Naive thymus-derived CD8-positive, alpha-beta T cell (primary cell): ENCODE measurements at regions not wholly inside any gene's neighbourhood (a gene's known extent, or its start where the extent isn't known, plus 50 kb on each side); places are given as distances from the start of the nearest gene placed in this dataset.
"Not testable (repeated sequence)": the region's sequence is repeated elsewhere in the genome, so short reads cannot be mapped to it uniquely, and the experiment has no call there.

ENCODE experiments used
- ATAC-seq, 2 donors: fragments of 150-1000 bp; cut with Tn5 transposase in 1 of 2; sonication (Bioruptor Pico), chemical (Tn5 transposase) in 1 of 2; 1 replicate in 1 of 2; 2 replicates in 1 of 2; pipeline ENCODE4 v1.10.0; 2021; ENCODE audit warnings: mild to moderate bottlenecking in 2 of 2, moderate library complexity in 2 of 2
- POLR2A ChIA-PET: fragments of 350-600 bp; sonication (Branson Sonifier 250); formaldehyde crosslinking; loops from one replicate; lab custom pipeline; 2021; ENCODE audit warnings: antibody characterized with exemption; lab: Charles Lee
- DNase-seq, 10 donors: peaks; one replicate each; pipeline versions ENCODE4 v3.0.0 to v3.0.0-alpha.2; 2020 to 2022
- H3K27ac Mint-ChIP-seq, 10 donors: one replicate each; pipeline ENCODE4 v1.8.0; 2020 to 2022; ENCODE audit warnings: mild to moderate bottlenecking in 10 of 10, mixed read lengths in 10 of 10, moderate library complexity in 4 of 10, inconsistent platforms in 1 of 10
- H3K27me3 Mint-ChIP-seq, 5 donors: one replicate each; pipeline ENCODE4 v1.8.0; 2021 to 2022; ENCODE audit warnings: mixed read lengths in 5 of 5
- H3K36me3 Mint-ChIP-seq, 3 donors: one replicate each; pipeline ENCODE4 v1.8.0; 2020 to 2022; ENCODE audit warnings: mixed read lengths in 3 of 3, mild to moderate bottlenecking in 2 of 3, inconsistent platforms in 1 of 3
- H3K4me1 Mint-ChIP-seq, 4 donors: one replicate each; pipeline ENCODE4 v1.8.0; 2021 to 2022; ENCODE audit warnings: mixed read lengths in 4 of 4
- H3K4me3 Mint-ChIP-seq, 10 donors: one replicate each; pipeline ENCODE4 v1.8.0; 2020 to 2022; ENCODE audit warnings: mild to moderate bottlenecking in 10 of 10, mixed read lengths in 10 of 10, moderate library complexity in 6 of 10, inconsistent platforms in 1 of 10
- H3K9me3 Mint-ChIP-seq, 9 donors: one replicate each; pipeline ENCODE4 v1.8.0; 2020 to 2022; ENCODE audit warnings: mixed read lengths in 9 of 9, mild to moderate bottlenecking in 3 of 9, inconsistent platforms in 1 of 9, moderate library complexity in 1 of 9

DNA sequence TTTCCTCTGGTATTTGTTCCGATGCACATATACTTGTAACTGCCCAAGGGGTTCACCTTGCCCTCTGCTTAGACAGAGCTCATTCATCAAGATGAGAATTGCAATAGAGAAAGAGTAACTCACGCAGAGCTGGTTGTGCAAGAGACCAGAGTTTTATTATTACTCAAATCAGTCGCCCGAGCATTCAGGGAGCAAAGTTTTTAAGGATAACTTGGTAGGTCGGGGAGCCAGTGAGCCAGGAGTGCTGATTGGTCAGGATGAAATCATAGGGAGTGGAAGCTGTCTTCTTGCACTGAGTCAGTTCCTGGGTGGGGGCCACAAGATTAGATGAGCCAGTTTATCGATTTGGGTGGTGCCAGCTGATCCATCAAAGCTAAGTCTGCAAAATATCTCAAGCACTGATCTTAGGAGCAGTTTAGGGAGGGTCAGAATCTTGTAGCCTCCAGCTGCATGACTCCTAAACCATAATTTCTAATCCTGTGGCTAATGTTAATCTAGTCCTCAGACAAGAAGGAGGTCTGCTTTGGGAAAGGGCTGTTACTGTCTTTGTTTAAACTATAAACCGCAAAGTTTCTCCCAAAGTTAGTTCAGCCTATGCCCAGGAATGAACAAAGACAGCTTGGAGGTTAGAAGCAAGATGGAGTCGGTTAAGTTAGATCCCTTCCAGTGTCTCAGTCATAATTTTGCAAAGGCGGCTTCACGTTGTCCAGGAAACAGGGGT, 97.9 kb downstream of the TEX35 start:
- ATAC-seq, H3K4me3 Mint-ChIP-seq, DNase-seq, H3K27me3 Mint-ChIP-seq, POLR2A ChIA-PET, H3K9me3 Mint-ChIP-seq, H3K36me3 Mint-ChIP-seq: not testable (repeated sequence)
- peaks cover 0 to 38% (median 0%) of the 10 kb centered on the region in 4 donors for H3K4me1 Mint-ChIP-seq
- H3K27ac Mint-ChIP-seq, result peak overlapping the region in 1 of 10 donors; percentile 65

DNA sequence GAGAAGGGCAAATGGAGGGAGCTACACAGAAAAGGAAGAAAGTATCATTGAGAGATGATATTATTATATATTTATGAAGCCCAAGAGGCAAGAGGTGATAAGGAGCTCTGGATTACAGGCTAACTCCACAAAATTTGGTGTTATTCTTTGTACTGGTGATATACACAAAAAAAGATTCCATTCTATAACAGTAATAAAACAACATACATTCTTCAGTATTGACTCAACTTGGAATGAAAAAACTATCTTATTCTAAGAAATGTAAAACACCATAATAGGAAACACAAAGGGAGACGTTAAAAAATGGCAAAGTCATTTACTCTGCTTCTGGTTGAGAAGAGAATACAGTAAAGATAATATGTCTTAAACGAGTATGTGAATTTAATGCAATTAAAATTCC, 99.4 kb downstream of the TEX35 start:
- Mint-ChIP-seq H3K27me3 (peaks cover 0 to 4% (median 2%) of the 10 kb centered on the region in 5 donors), H3K4me1 (peaks cover 0 to 25% (median 0%) of the 10 kb centered on the region in 4 donors), H3K27ac (no peak overlapping the region), H3K9me3 (no peaks in the 10 kb centered on the region), H3K4me3 (no peak overlapping the region), H3K36me3 (no peaks in the 10 kb centered on the region)
- POLR2A ChIA-PET, result no interaction called here
- DNase-seq, result no peak
- no peak for ATAC-seq

DNA sequence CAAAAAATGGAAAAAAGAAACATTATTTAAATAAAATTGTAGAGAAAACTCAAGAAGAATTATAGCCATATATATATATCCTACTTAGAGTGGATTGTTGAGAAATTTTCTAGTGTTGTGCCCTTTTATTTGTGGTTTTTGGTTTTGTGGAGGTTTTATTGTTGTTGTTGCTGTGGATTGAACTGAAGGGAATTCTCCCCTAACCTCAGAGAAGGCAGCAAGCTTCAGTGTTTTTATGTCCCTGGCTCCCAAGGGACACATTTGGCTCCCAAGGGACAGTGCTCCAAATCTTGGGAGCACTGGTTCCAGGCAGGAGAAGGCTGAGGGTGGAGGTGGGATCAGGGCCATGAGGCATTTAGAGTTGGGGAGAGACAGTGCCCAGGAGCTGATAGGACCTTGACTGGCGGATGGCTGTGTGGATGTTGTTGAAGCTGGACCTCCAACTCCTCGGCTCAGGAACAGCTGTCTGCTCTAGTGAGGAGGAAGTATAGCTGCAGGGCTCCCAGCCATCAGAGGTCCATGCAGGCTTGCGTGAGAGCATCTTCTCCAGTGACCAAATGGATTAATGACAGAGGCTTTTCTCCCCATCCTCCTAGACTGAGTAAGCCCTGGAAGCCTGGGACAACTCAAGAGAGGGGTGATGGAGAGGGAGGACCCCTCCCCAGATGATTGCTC, 100.5 kb downstream of the TEX35 start:
- Mint-ChIP-seq H3K27ac (no peak overlapping the region), H3K9me3 (no peaks in the 10 kb centered on the region), H3K36me3 (no peaks in the 10 kb centered on the region), H3K27me3 (peaks cover 1 to 9% (median 5%) of the 10 kb centered on the region in 5 donors), H3K4me3 (no peak overlapping the region), H3K4me1 (peaks cover 0 to 14% (median 0%) of the 10 kb centered on the region in 4 donors)
- ATAC-seq (no peak), DNase-seq (no peak)
- POLR2A ChIA-PET, result no interaction called here

DNA sequence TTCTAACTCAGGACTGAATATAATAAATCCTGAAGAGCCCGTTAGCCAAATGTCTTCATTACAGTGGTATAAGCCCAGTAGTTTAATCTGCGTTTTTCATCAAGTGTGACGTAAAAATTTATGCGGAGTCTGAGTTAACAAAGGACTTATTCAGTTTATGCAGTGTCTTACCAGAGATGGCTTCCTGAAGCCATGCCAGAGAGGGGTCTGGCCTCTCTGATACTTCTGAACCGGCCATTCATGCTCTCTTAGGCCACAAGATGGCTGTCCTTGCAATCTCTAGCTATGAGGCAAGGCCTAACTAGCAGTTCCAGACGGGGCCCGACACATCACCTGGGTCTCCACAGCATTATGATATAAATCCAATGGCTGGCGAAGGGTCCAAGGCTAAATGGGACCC, 101.4 kb downstream of the TEX35 start:
- Mint-ChIP-seq H3K36me3 (no peaks in the 10 kb centered on the region), H3K4me1 (peaks cover 0 to 9% (median 0%) of the 10 kb centered on the region in 4 donors), H3K9me3 (no peaks in the 10 kb centered on the region), H3K27ac (no peak overlapping the region), H3K4me3 (no peak overlapping the region), H3K27me3 (peaks cover 1 to 17% (median 9%) of the 10 kb centered on the region in 5 donors)
- DNase-seq (no peak), ATAC-seq (no peak)
- POLR2A ChIA-PET, result no interaction called here

DNA sequence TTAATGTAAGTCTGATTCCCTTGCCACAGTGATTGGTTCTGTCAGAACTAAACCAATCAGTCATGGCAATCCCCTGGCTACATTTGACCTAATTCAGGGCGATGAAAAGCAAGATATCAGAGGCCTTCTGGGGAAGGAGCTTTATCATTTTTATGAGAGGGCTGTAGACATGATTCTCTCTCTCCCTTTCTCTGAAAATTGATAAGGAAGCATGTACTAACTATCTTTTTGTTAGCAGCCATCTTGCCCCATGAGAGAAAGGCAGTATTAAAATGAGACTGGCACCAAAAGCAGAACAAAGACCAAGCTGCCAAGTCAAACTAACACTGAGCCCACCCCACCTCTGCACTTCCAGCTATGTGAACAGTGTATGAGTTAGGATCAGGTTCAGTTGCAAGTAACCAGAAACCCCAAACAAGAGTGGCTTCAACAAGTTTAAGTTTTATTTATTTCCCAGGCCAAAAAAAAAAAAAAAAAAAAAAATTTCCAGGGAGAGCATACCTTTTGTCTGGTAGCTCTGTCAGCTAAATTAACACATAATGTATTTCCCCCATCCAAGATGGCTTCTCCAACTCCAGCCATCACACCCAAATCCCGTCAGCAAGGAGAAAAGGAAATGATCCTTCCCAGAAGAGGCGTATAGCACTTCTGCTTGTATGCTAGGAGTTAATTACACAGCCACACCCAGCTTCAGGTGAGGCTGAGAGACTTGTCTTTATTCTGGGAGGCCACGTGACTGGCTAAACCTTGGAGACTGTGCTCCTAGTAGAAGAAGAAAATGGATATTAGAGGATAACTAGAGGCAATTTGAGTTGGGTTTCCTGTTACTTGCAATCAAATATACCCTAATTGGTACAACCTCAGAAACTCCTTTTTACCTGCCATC, 105.8 kb upstream of the RALGPS2 start:
- Mint-ChIP-seq H3K4me1 (peaks cover 0 to 9% (median 0%) of the 10 kb centered on the region in 4 donors), H3K36me3 (no peaks in the 10 kb centered on the region), H3K27me3 (peaks cover 1 to 20% (median 9%) of the 10 kb centered on the region in 5 donors), H3K4me3 (no peak overlapping the region), H3K27ac (no peak overlapping the region), H3K9me3 (peaks cover 0 to 9% (median 0%) of the 10 kb centered on the region in 9 donors)
- no peak for ATAC-seq
- DNase-seq, result no peak
- POLR2A ChIA-PET, result interaction anchor here (0.6 kb wide), 1 partner anchor 25 kb away, joined by 3 read pairs; no protein-coding TSS in a partner anchor

DNA sequence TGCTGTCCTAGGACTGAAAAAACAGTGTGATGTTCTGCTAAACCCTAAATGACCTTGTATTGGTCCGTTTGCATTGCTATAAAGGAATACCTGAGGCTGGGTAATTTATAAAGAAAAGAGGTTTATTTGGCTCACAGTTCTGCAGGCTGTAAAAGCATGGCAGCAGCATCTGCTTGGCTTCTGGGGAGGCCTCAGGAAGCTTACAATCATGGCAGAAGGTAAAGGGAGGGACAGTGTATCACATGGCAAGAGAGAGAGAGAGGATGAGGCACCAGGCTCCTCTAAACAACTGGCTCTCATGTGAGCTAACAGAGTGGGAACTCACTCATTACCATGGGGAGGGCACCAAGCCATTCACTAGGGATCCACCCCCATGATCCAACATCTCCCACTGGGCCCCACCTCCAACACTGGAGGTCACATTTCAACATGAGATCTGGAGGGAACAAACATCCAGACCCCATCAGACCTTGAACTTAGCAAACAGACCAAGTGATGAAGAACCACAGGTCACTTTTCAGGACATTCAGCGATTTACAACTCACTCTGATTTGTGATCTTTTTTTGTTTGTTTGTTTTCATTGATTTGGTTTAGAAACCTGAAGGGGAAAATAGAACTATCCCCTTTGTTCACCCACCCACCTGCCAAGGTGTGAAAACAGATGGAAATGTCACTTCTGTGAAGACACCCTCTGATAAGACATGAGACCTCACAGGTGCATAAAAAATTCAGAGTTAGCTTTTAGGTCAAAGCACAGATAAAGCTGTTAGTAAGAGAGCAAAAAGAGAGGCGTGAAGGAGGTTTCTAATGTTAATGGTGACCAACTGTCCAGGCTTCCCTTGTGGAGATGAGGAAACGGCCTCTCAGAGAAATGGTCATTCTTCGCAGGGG, 104.2 kb upstream of the RALGPS2 start:
- POLR2A ChIA-PET, result no interaction called here
- Mint-ChIP-seq H3K27me3 (peaks cover 1 to 31% (median 12%) of the 10 kb centered on the region in 5 donors), H3K9me3 (peaks cover 0 to 9% (median 0%) of the 10 kb centered on the region in 9 donors), H3K36me3 (no peaks in the 10 kb centered on the region), H3K4me3 (no peak overlapping the region), H3K27ac (peak overlapping the region in 1 of 10 donors; percentile 34), H3K4me1 (peaks cover 0 to 8% (median 0%) of the 10 kb centered on the region in 4 donors)
- DNase-seq, result no peak
- ATAC-seq, result no peak

DNA sequence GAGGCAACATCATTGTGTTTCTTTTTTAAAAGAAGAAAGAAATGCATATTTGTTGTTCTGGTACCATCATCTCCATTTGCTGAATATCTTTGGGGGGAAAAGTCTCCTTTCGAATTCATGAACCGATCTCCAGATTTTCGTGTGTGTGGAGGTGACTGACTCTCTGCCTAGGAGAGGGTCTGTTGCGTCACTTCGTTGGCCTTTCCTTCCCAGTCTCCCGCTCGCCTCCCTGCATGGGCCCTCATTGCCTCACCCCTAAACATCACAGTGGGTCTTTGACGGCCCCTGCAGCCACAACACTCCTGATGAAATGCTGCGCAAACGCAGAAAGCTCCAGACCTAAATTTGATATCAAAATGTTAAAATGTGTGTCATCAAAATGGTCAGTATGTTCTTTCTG, 103.2 kb upstream of the RALGPS2 start:
- Mint-ChIP-seq H3K9me3 (peaks cover 0 to 9% (median 0%) of the 10 kb centered on the region in 9 donors), H3K4me3 (no peak overlapping the region), H3K4me1 (peaks cover 0 to 9% (median 0%) of the 10 kb centered on the region in 4 donors), H3K36me3 (no peaks in the 10 kb centered on the region), H3K27me3 (peaks cover 3 to 31% (median 12%) of the 10 kb centered on the region in 5 donors), H3K27ac (no peak overlapping the region)
- ATAC-seq, result no peak
- POLR2A ChIA-PET, result no interaction called here
- DNase-seq, result no peak

DNA sequence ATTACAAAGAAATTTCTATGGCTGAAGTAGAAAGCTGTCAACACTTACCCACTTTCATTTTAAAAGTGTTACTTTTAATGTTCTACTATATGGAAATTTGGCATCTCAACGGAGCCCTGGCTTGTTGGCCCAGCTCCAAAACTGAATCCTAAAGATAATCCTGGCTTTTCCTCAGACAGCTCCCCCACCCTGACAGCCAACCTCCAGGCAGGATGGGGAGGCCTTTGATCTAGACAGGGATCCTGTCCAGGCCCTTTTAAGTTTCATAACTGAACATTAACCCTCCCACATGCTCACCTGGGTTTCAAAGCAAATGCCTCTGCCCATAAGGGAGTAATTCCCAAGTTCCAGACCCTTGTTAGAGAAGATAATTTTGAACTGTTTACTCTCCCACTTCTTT, 99.3 kb upstream of the RALGPS2 start:
- DNase-seq (no peak), ATAC-seq (no peak)
- no peak overlapping the region for H3K4me3 Mint-ChIP-seq
- H3K9me3 Mint-ChIP-seq, result peaks cover 0 to 3% (median 0%) of the 10 kb centered on the region in 9 donors
- H3K4me1 Mint-ChIP-seq, result peaks cover 0 to 3% (median 0%) of the 10 kb centered on the region in 4 donors
- no peaks in the 10 kb centered on the region for H3K36me3 Mint-ChIP-seq
- H3K27ac Mint-ChIP-seq, result no peak overlapping the region
- POLR2A ChIA-PET, result no interaction called here
- peaks cover 2 to 18% (median 3%) of the 10 kb centered on the region in 5 donors for H3K27me3 Mint-ChIP-seq

DNA sequence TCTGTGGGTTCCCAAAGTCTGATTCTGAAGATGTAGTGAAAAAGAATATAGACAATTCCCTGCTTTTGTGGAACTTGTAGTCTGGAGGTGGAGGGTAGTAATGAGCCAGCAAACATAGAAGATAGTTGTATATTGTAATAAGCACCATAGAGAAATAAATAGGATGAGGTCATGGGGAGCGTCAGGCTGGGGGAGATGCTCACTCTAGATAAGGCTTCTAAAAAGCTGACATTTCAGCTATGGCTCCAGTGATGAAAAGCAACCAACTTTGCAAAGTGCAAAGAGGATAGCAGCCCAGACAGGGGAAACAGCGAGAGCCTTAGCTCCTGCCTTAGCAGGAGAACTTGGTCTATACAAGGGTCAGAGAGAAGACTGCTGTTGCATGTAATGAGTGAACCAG, 98.0 kb upstream of the RALGPS2 start:
- Mint-ChIP-seq H3K4me1 (peaks cover 0 to 3% (median 0%) of the 10 kb centered on the region in 4 donors), H3K4me3 (no peak overlapping the region), H3K36me3 (no peaks in the 10 kb centered on the region), H3K27ac (no peak overlapping the region), H3K27me3 (peaks cover 2 to 18% (median 3%) of the 10 kb centered on the region in 5 donors), H3K9me3 (no peaks in the 10 kb centered on the region)
- no peak for ATAC-seq
- POLR2A ChIA-PET, result no interaction called here
- no peak for DNase-seq

DNA sequence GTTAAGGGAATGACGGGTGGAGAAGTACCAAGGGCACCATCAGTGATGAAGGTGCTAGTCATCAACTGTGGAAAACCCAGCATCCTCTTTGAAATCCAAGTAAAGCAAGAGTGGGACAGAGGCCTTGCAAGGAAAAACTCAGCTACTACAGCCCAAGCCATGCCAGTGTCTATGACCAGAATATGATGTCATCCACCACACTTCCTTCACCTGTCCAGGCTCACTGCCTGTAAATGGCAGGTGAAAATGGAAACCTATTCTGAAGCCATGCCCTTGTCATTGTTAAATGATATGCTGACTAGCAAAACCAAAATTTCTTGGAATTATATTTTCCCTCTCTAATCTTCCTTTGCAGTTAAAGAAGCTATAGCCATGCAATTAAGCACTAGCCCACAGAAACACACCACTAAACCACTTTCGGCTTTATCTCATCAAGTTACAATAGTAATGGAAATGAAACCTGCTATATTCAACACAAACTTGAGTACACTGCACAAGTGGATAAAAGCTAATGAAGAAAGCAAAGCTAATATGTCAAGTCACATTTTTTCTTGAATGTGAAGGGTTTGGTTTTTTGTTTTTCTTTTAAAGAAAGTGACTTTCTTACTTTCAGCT, 96.3 kb upstream of the RALGPS2 start:
- Mint-ChIP-seq H3K9me3 (no peaks in the 10 kb centered on the region), H3K36me3 (no peaks in the 10 kb centered on the region), H3K4me1 (peaks cover 0 to 3% (median 0%) of the 10 kb centered on the region in 4 donors), H3K4me3 (no peak overlapping the region), H3K27ac (no peak overlapping the region), H3K27me3 (peaks cover 2 to 18% (median 4%) of the 10 kb centered on the region in 5 donors)
- ATAC-seq (no peak), DNase-seq (no peak)
- POLR2A ChIA-PET, result no interaction called here

DNA sequence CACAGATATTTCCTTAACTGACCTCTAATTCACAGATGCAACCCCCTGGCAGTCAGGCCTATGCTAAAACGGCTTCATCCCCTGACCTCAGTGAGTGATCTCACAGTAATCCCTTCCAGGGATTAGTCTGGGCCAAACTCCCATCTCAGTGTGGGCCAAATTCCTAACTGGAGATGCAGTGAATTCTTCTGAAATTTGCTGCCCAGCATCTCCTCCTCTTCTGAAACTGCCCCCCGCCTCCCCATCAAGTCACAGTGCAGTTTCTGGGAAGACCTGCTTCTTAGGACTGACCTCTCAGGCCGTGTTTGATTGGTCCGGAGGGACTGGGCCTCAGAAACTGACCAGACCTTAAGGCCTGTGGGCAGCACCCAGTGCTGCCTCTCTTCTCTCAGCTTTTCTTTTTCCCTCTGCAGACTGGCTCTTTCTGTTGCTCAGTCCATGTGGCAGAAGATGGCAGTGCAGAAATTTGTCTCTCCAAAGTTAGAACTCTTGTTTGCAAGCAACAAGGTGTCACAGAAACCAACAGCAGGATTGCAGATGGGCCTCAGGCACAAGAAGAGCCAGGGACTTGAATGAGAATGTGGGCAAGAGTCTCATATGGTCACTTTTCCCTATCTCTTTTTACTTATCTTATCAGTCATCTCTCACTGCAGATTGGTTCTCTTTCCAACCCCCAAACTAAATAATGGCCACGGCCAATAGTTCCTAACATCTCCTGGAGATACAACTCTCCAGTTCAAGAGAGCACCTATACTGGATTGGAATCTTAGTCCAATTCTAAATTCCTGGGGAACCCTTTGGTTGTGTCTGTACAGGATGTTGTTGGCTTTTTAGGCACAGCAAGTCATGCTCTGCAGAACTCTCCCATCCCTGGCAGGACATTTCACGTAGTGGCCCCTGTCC, 95.5 kb upstream of the RALGPS2 start:
- ATAC-seq (no peak), DNase-seq (no peak)
- POLR2A ChIA-PET, result no interaction called here
- Mint-ChIP-seq H3K4me1 (peaks cover 0 to 3% (median 0%) of the 10 kb centered on the region in 4 donors), H3K9me3 (no peaks in the 10 kb centered on the region), H3K4me3 (no peak overlapping the region), H3K27ac (no peak overlapping the region), H3K36me3 (no peaks in the 10 kb centered on the region), H3K27me3 (peaks cover 2 to 16% (median 5%) of the 10 kb centered on the region in 5 donors)
